Hematopoietic multipotent progenitor cell treated with erythropoietin and hydrocortisone succinate and interleukin-3 and kit ligand, for 15 days (in vitro differentiated cells): ENCODE measurements at regions not wholly inside any gene's neighbourhood (a gene's known extent, or its start where the extent isn't known, plus 50 kb on each side); places are given as distances from the start of the nearest gene placed in this dataset.

Experiments used
- DNase-seq: peaks from one replicate; pipeline ENCODE4 v3.0.0-alpha.2; 2015; ENCODE audit warnings: low spot score

DNA sequence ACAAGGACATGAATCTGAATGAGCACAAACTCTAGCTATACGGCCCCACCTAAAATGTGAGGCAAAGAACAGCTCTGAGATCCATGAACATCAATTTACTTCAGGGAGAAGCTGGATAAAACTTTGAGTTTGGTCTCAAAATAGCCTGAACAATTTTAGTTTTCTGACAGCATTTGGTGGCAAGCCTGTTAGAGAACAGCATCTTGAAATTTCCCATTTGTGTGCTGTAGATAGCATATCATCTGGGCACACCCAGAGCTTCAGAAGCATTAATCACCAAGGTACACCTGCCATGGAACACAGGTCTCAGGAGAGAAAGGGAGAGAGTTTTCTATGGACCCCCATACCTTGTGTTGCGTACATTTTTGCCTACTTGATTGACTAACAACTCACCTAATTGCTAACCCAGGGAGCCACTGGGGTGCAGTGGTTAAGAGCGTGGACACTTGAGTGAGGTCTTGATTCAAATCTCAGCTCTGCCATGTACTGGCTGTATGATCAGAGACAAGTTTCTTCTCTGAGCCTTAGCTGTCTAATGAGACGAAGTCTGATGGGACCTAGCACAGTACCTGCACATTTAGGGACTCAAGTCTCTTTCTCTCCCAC lies 264.9 kb downstream of the PIK3R1 start:
- peak; percentile 76 for DNase-seq

DNA sequence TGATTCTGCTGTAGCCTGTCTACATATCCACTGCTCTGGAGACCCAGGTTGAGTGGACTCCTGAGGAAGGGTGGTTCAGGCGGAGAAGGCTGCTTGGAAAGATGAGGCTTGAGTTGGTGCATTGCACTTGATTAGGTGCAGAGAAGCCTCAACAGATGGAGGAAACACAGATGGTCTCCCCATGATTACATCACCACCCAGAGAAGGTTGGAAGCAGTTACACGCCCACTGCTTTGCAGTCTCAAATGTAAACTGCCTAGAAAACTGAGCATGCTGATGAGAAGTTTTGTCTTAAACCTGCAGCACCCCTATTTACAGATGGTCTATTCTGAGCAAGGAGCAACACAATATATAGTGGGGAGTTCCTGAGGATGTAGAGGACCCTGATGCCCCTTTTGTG lies 266.6 kb downstream of the PIK3R1 start:
- peak; percentile 75 for DNase-seq

DNA sequence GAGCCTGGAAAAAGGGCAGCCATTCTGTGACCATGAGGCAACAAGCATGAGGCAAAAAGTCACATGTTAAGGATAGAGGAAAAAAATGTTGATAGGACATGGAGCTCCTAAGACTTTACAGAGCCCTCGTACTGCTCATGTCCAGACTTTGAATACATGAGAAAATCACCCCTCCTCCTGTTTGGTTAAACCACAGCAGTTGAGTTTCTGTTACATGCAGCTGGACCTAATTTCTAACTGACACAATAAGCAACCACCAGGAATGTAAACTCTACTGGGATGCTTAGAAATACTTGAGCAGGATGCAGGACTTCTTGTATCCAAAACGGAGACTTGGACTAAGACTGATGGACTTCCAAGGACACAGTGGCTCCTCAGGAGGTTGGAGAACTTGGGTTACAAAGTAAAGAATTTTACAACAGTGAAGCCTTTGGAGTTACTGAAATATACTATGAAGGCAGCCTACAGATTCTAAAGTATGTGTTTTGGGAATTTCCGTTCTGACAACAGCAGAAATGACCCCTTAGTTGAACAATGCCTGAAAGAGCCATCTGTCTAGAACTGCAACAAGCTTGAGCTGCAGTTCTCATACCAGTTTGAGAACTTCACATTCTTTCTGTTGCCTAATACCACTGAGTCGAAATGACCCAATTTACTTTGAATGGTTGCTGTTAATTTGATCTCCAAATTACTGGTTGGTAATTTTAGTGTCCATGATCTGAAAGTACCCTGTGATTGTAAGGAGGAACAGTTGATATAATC lies 268.9 kb downstream of the PIK3R1 start:
- DNase-seq, result no peak

DNA sequence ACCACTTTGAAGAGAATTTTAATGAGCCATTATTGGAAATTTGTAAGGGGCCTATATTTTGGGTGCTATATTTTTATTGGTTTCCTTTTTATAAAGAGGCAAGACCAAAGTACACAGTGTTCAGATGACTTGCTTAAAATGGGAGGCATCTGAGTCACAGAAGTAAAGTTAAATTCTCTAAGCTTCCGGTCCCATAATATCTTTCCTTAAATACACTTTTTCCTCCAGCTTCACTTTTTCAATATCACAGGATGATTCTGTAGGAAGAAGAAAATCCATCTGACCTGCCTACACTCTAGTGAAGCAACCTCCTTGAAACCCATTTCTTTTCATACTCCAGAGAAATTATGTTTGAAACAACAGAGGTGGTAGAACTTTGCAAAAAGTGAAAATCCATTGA lies 274.0 kb downstream of the PIK3R1 start:
- no peak for DNase-seq

DNA sequence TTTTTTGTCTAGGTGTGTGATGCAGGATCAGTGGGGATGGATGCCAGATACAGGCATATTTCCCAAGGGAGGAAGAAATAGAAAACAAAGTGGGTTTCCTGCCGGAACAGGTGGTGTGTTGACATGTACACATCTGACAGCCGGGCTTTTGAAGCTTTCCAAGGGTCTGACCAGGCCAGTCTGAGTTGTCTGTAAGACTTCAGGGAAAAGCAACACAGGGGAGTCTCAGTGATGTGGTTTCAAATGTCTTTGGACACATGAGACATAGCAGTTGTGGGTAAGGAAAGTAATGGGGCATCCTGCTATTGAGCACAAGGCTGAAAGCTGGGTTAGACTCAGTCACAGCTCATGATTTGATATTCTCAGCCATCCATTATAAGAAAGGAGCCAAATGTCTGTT lies 274.9 kb downstream of the PIK3R1 start:
- no peak for DNase-seq

DNA sequence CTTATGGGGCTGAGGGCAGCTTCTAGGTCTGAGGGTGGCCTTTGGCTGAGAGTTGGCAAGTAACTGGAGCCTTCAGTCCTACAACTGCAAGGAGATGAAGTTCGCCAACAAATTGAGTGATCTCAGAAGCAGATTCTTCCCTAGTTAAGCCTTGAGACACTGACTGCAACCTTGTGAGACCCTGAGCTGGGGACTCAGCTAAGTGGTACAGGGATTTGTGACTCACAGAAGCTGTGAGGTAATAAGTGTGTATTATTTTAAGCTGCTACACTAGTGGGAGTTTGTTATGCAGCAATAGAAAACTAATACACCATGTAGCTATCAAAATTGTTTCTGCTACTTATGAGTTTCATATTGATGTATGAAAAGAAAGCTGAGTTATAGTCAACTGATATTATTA lies 279.2 kb downstream of the PIK3R1 start:
- no peak for DNase-seq

DNA sequence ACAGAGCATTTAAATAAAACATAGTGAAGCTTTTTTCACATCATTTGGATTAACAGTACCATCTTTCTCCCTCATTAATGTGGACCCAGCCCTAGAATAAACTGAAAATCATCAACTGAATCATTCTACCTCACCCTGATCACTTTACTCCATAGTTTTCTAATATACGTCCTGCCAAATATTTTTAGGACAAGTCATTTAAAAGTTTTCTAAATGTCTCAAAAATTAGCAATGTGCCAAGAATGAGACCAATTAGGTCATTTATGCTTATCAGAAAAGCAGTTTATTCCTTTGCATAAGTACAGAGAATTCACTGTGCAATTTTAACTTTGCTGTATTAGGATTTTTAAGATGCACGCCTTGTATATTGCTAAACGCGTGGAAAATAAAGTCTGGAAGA lies 284.4 kb downstream of the PIK3R1 start:
- DNase-seq, result no peak

DNA sequence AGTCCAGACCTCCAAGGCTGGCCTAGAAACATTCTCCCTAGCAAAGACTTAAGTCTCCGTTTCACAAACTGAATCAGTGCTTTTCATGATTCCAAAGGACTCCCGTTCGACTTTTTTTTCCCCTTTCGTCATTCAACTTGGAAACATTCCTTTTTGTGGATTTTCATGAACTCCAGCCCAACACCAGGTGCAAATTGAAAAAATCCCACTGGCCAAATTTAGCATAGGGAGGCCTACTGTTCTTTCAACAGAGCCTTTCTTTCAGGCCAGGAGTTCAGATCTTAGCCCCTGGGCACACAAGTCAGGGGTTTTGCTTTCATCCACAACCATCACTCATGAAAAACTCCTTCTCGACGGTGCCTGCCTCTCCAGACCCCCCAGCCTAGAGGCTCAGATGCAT lies 285.3 kb downstream of the PIK3R1 start:
- DNase-seq, result no peak

DNA sequence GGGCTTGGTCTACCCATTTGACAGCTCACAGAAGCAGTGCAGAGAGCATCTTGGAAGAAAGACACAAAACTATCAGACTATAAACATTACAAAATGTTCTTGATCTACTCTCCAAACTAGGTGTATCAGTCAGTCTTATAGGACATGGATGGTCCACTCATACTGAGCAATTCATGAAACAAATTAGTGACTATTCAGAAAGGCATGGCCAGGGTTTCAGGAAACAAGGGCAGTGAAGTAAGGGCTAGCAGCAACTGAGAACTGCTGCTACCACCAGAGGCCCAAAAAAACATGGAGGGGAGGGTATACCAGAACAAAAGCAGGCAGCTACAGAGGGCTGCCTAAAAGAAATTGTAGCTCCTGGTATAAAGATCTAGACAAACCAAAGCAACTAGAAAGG lies 287.0 kb downstream of the PIK3R1 start:
- no peak for DNase-seq

DNA sequence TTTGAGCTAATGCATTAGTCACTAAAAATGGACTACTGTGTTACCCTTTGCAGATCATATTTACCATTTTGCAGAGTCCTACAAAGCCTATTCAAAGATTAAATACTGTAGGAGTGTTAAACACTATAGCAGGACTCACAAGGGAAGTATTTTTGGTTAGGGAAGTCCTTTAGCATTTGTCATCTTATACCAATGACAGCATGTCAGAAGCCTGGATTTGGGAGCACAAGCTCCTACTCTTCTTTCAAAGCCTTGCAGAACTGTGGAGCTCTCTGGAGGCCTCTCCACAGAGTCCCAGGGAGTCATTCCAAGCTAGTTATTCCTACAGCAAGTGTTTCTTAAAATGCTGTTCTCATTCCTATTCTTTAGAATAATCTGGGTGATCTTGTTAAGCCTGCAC lies 288.8 kb downstream of the PIK3R1 start:
- no peak for DNase-seq

DNA sequence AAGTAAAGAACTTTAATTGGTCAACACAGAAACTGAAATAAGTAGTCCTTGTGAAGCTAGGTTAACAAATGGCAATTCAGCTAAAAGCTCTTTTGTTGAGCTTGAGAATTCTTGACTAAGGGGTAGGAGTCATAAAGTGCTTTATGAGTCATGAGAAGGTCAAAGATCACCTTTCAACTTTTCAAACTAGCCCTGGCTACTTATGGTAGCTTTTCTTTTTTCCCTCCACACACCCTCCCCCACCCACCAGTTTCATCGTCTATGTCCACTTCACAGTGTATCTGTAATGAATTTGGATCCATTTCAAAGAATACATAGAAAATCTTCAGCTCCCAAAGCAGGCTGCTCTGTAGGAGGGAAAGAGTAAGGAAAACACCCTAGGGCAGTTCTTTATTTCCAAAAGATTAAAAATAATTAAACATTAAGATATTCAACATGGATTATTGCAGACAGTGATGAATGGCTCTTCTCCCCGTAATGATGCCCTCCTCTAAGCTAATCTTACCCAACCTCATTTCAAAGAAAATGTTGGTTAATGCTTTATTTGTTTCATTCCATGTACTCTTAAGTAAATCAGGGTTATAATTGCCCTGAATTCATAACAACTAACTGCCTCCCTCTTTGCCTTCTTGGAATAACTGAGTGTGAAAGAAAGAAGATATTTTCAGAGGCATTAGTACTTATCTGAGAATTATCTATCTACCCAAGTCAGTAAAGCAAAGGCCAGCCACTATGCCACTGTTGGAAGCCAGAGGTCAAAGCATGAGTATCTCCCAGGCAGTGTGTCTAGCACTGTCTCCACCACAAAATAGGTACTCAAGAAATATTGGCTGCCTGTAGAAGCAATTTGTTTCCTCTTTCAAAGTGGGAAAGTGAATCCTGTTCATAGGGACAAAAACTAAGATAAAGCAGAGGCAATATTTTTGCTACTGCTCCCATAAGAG lies 290.6 kb downstream of the PIK3R1 start:
- no peak for DNase-seq

DNA sequence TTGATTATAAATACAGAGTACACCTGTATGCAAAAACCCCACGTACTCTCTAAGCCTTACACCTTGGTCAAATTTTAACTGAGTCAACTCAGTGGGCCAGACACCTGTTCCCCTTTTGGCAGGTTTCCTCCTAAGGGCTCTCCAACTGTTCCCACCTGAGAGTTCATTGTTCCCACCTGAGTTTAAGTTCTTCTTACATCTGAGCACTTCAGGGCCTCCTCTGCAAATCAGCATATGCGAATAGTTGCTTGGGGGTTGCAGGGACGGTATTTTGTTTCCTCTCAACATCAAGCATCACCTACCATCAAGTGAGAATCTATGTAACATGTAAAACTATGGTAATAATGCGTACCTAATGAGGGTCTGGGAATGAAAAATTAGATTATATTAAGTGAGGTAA lies 300.0 kb downstream of the PIK3R1 start:
- DNase-seq, result no peak

DNA sequence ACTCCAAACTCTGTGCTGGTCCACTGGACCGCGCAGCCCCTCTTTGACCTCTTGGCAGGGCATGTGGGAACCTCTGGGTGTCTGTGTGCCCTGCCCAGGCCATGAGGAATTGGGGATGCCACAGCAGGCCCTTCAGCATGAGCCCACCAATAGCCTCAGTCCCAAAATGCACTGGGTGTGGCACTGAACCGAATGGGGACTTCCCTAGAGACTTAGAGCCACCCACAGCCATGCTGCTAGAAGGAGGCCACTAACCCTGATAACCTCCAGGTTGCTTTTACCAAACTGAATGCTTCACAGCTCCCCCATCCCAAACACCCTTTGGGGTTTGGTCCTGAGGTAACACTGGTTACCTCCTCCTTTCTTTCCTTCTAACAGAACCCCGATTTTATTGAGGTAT lies 302.7 kb downstream of the PIK3R1 start:
- DNase-seq, result no peak

DNA sequence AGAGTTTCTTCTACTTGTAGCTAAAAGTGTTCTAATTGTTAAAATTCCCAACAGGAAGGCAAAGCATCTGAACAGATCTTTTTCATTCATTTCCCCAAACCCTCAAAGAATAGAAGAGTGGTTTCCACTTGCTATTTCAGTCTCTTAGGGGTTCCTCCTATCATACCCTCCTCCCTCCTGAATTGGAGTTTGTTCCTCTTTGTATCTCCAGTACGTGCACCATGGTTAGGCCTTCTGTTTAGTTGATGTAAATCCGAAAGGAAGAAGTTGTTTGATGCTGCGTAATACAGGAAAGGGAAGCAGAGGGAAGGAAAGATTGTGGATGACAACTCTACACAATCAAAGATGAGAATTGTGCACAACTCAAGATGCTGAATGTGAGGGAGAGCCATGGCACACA lies 303.6 kb downstream of the PIK3R1 start:
- DNase-seq, result no peak

DNA sequence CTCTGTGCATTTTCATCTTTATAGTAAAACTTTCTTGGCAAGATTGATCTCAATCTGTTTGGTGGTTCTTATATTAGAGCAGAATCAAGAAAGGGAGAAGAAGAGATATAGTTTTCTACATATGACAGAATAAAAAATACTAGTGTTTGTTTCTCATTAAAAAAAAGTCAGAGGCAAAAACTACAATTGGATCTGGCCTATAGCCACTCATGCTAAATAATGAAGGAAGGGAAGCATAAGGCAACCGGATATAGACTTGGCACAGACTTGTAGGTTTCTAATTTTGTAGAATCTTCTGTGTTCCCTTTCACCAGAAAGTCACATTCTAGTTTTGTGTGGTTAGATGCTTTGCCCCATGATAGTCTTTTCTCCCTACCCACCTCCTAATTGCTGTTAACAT lies 306.2 kb downstream of the PIK3R1 start:
- no peak for DNase-seq

DNA sequence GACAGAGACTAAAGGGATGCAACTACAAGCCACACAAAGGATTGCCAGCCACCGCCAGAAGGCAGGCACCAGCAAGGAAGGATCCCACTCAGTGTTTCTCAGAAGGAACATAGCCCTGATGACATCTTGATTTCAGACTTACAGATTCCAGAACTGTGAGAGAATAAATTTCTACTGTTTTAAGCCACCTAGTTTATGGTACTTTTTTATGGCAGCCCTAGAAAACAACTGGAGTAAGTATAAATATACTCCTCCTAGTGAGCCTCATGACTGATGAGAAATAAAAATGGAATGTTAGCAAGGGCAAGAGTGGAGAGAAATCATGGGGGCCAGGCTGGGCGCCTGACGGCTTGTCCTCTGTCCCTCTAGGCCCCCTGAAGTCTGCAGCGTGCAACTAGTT lies 307.3 kb downstream of the PIK3R1 start:
- DNase-seq, result no peak

DNA sequence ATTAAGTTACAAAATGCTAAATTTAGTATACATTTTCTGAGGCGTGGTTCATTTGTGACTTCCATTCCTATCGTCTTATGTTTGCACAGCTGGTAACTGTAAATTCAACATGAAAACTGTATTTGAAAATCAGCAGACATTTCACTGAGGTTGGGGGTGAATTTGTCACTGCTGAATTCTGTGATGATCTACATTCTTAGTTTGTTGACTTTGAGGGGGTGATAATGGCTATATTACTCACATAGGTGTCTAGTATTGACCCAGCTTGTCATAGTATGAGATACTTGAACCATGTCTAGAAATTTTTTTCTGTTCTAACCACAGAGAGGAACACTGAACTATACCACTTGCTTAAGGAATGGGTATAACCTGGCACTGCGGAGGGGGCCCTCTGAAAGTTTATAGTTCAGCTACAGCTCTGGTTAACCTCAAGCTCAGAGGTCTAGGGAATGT lies 313.3 kb downstream of the PIK3R1 start:
- DNase-seq, result no peak

DNA sequence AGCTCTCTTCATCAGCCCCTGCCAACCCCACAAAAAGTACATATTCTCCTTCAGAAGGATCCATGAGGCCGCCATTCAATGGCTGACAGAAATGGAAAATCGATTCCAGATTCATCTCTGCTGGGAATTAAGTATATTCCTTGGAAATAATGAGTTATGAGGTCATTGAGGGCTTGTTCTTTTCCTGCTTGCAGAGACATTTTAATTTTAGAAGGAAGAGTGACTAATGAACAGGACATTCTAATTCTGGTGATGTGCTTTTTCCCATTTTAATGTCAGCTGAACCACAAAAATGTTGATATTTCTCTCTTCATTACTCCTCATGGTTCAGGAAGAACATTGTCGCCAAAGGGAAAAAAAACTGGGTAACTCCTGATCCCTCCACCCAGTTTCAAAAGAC lies 314.0 kb downstream of the PIK3R1 start:
- no peak for DNase-seq

DNA sequence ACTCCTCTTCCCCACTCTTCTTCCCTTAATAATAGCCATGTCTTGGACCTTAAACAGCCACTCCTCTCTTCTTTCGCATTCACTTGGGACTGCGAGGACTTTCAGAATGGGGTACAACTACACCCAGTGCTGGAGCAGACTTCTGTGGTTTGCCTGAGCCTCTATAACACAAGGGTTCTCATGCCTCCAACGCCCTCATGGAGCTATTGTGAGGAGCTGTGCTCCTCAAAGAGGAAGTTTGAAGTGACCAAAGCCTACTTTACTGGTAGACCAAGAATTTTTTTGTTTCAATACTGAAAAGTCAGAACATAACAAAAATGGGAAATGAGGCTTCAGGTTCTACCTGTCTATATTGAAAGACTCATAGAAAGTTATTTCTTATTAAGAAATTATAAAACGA lies 316.4 kb downstream of the PIK3R1 start:
- DNase-seq, result no peak

DNA sequence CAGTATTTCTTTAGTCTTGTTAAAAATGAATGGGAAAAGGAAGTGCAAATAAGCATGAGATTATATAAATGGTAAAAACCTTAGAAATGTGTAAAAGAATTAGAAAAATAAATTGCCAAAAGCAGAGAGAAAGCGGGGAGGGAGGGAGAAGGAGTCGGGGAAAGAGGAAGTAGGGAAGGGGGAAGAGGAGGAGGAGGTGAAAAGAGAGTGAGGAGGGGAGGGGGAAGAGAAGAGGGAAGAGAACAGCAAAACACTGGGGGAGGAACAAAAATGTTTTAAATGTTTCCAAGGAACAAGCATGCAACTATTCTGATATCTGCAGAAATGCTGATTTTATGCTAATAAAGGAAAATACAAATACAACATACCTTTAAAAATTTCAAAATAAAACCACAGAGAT lies 317.5 kb downstream of the PIK3R1 start:
- no peak for DNase-seq

DNA sequence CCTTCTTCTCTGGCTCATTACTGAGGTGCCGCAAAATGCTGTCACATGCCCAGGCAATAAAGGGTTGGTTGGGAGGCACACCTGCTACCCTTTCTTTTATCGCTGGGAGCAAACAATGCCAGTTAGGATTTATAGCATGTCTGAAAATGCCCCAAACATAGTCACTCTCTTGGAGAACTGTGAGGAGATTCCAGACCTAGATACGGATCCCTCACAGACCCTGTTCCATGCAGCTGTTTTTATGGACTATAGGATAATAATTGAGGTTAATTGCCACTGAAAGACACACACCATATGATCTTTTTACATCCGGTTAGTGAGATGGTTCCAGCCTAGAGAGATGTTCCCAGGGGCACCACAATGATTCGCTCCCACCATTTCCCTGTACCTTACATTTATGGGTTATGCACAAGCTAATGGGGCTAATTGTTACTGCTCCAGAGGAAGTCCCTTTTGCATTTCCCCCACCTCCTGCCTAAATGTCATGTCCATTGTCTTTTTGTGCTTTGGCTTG lies 318.1 kb downstream of the PIK3R1 start:
- DNase-seq, result no peak

DNA sequence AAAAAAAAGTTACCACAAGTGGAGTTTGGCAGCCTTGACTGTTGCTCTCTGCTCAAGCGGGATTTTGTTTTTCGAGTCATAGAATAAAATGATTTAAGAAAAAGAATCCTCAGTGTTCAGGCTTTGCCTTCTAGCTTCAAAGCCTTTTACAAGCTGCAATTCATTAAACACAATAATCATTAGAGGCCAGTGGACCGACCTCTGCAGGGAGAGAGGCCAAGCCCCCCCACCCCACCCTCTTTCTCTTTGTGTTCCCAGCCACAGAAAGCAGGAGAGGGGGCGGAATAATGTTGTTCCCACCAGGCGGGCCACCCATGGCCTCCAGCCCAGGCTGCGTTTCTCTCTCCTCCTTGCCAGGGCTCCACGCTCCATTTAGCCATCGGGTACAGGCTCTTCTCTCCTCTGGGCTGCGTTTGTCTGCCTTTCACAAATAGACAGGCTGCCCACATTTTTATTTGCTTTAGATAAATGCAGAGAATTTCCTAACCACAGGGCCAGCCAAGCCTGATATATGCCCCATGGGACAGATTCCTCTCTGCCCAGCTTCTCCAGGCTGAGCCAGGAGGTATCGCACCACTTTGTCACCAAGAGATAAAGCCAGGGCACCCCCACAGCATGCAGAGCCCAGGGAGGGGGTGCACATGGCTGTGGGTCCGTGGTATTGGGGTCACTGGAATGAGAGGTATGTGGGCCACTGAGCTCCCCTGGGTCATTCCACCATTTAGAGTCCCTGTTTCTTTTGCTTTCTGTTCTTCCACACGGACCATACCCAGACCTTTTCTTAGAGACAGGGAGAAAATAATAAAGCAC lies 318.8 kb downstream of the PIK3R1 start:
- DNase-seq, result no peak
